HG02642 (cell line): ENCODE measurements at regions not wholly inside any gene's neighbourhood (a gene's known extent, or its start where the extent isn't known, plus 50 kb on each side); places are given as distances from the start of the nearest gene placed in this dataset.

ENCODE experiments used
- ATAC-seq: cut with Tn5 transposase; IDR thresholded peaks from one replicate; pipeline ENCODE4 v1.9.1; 2021; ENCODE audit warnings: mild to moderate bottlenecking; ENCODE audit not compliant: unreplicated experiment, poor library complexity

- no peak for ATAC-seq
These were observed 421.2 kb upstream of the DAB1 start for GRCh38 chr1:57845041-57845440.

GRCh38 chr1:57844382-57844980 lies 420.6 kb upstream of the DAB1 start:
- no peak for ATAC-seq

DNA sequence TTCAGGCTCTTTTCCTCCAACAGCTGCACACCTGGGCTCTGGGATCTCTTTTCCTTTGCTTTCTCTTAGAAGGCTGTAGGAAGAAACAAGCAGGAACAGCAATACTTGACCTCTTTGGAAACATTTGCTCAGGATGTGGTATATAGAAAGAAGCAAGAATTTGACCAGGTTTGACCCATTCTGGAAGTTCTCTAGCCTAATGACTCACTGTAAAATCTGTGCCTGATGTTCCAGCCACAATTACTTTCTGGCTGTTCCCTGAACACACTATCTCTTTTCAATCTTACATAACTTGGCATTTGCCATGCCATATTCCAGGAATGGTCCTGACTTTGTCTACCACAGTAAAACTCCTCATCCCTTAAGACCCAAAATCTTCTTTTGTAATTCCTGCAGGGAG lies 419.9 kb upstream of the DAB1 start:
- ATAC-seq: no peak

DNA sequence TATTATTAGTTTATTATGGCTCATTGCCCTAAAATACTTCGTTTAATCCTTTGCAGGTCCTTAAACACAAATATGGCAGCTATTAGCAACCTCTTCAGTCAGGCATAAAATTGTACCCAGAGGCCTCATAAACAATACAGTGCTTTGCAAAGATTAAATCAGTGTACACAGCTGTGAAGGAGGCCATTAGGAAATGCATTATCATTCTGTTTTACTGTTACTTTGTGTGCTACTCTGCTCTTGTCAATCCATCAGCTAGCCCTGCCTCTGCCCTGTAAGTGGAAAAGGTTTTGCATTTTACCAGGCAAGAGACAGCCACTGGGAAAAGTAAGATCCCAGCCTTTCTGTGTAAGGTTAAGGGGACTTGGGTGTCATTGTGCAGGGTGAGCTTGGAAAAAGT lies 415.7 kb upstream of the DAB1 start:
- no peak for ATAC-seq

DNA sequence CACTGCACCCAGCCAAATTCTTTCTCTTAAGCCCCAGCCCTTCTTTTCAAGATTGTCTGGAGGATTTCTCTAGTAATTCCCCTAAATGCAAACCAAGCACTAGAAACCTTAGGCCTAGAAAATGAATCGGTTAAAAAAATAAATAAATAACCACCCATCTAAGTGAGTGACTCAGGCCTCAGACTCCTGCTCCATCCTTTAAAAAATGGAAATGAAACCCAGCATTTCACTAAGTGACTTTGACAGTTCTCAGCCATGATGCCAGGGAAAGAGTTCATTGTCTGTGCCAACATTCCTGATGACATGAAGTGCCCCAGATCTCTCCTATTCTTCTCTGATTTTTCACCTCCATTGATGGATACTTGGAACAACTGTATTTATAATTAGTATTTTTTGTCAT lies 415.2 kb upstream of the DAB1 start:
- ATAC-seq: no peak

DNA sequence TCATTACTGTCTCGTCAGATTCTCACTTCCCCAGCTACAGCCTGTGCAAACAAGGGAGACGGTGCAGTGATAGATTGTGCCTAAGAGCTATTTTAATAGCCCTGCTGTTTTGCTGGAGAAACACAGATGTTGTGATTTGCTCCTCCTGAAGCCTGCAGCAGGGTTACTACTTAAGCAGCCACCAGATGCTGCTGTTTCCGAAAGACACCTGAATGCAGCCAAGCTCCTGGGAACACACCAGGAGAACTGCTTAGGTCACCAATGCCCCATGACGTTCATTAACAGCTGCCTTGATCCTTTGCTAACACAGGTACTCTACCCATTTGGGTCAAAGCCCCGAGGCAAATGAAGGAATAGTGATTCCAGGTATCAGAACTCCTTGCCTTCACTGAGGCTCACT lies 411.8 kb upstream of the DAB1 start:
- ATAC-seq: no peak

- no peak for ATAC-seq
These were observed 409.4 kb upstream of the DAB1 start for GRCh38 chr1:57833296-57833695.

GRCh38 chr1:57832612-57833011 lies 408.8 kb upstream of the DAB1 start:
- ATAC-seq: no peak

GRCh38 chr1:57831624-57832023 lies 407.8 kb upstream of the DAB1 start:
- ATAC-seq: no peak

DNA sequence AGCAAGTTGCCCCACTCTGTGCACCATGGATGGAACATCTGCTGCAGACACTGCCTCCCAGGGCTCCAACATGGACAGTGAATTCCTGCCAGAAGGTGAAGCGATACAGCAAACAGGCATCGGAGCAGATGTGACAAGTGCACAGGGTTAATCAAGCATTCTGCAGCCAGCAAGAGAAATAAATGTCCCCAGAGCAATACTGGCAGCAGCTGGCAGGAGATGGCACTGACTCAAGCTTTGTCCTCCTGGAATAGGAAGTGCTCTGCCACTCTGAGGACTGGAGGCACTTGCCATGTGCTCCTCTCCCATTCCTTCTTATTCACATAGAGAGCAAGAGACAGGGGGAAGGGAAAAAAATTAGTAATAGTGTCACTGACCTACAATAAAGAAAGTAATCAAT lies 402.7 kb upstream of the DAB1 start:
- no peak for ATAC-seq

GRCh38 chr1:57824535-57824934 lies 400.7 kb upstream of the DAB1 start:
- ATAC-seq: no peak

- ATAC-seq: no peak
These were observed 396.7 kb upstream of the DAB1 start for GRCh38 chr1:57820356-57821095.

DNA sequence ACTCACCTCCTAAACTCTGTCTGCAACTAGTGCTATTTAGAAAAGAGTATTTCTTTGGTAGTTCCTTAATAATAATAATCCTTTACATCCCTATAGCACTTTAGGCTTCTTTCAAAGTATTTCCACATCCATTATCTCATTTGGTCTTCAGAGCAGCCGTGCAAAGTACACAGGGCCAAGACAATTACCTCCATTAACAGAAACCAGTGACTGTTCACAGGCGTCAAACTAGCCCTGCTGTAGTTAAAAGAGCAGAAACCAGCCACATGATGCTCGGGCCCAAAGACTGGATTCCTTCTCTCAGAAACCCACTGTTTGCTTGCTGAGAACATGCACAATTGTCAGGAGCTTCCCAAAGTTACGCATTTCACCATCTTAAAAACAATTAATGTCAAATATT lies 396.0 kb upstream of the DAB1 start:
- ATAC-seq: no peak

DNA sequence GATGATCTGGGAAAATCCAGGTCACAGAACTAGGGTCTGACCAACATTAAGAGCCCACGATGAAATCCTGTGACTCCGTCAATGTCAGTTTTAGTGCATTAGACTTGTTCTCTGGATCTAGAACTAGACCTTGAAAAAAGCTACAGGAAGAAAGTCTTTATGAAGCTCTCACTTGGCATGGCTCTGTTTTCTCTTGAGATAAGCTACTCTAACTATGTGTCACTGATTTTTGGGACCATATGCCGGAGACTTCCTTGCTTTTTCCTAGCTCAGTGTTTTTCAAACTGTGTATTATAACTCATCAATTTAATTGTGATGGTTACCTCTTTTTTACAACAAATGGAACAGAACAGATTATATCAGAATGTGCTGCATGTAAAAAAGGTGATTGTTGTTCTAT lies 379.7 kb upstream of the DAB1 start:
- ATAC-seq: no peak

GRCh38 chr1:57800376-57800775 lies 376.5 kb upstream of the DAB1 start:
- ATAC-seq: no peak

- no peak for ATAC-seq
These were observed 375.7 kb upstream of the DAB1 start for GRCh38 chr1:57799490-57800115.

DNA sequence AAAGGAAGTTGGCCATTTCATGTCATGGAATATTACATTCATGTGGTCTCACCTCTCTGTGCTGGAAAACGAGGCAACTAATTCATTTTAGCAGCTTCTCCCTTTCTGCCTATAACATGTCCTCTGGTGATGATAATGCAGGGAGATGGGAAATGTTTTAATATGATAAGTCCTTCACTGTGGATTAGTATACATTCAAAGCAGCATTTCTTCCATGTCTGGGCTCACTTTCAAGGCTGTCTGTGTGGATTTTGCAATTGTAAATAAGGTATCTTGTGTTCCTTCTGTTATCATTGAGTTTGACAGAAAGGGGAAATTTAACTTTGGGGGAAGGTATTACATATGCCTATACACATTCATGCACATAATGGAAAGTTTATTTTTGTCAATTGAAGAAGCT lies 374.7 kb upstream of the DAB1 start:
- no peak for ATAC-seq

DNA sequence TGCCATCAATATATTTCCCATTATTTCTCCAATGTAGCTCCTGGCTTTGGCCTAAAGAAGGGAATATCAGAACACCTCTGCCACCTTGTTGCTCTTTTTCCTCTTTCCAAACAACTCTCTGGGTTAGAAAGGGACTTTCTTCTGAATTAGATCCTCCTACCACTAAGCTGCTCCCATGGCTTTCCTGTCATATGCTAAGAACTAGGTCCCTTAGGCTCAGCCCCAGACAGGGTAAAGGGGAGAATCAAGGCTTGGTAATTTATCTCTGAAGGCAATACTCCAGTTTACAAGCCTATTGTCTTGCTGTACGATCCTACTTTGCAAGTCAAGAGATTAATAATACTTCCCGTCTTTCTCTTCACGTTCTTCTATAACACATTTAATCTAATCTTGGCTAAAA lies 373.2 kb upstream of the DAB1 start:
- no peak for ATAC-seq

DNA sequence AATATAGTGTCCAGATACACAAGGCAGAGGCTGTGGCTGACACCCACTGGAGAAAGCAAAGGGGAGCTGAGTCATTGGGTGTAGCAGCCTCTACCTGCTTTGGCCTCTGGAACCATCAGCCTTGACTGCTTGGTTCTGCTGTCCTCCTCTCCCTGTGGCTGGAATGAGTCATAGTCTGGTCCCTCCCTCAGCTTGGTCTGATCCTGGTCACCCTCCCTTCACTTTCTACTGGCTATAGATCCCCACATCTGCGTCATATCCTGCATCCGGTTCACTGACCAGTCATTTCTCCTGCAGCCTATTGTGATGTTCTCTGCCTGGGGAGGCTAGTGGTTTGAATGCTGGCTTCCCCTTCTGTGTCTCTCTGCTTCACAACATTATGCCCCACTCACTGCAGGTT lies 372.8 kb upstream of the DAB1 start:
- ATAC-seq: no peak

- no peak for ATAC-seq
These were observed 372.0 kb upstream of the DAB1 start for GRCh38 chr1:57795886-57796285.

DNA sequence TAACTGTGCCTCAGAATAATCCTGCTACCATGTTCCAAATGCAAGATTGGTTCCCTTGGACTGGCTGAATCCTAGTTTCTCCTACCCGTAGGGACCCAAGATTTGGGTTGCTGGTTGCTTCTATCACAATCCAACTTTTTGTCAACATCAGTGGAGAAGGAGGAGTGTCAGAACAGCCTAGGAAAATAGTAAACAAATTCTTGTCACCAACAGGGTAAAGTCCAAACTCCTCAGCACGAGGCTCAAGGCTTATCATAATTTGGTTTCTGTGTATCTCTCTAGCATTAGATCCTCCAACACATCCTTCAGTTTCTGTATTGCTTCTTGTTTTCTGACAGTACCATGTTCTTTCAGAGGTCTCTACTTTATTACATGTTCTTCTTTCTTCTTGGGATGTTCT lies 370.2 kb upstream of the DAB1 start:
- no peak for ATAC-seq

DNA sequence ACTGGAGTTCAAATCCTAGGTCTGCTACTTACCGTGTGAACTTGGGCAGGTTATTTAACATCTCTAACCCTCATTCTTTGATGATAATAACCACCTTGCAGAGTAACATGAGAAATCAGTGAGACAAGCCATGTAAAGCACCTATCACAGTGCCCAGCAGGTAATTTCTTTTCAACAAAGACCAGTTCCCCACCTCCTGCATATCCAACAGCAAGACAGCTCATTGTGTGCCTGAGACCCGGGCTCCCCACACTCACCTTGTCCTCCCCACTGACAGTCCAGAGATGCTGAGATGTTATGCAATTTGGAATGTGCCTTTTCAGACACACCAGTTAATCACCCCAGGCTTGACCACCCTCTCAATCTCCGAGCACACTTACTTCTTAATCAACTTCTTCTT lies 367.6 kb upstream of the DAB1 start:
- no peak for ATAC-seq
